ENCODE measurements at regions not wholly inside any gene's neighbourhood (a gene's known extent, or its start where the extent isn't known, plus 50 kb on each side); places are given as distances from the start of the nearest gene placed in this dataset.
"Not testable (repeated sequence)": the region's sequence is repeated elsewhere in the genome, so short reads cannot be mapped to it uniquely, and the experiment has no call there.

GRCh38 chr7:13111230-13111629 lies 423.8 kb downstream of the ARL4A start:
- no peak overlapping the region for H3K4me2 ChIP-seq (ENCODE audit: low read depth, low read length)
- H3K27me3 ChIP-seq (replicated peaks; ENCODE audit: insufficient read depth, low read length) = no peaks in the 10 kb centered on the region
- H3K36me3 ChIP-seq (replicated peaks; ENCODE audit: insufficient read depth, low read length) = no peaks in the 10 kb centered on the region
- no peaks in the 10 kb centered on the region for H3F3A ChIP-seq (ENCODE audit: insufficient read depth, low read length)
- no peaks in the 10 kb centered on the region for H3K9me3 ChIP-seq (replicated peaks; ENCODE audit: insufficient read depth, low read length)
- H3K9me2 ChIP-seq (replicated peaks; ENCODE audit: insufficient read depth, low read length) = no peaks in the 10 kb centered on the region
- H3K4me1 ChIP-seq (ENCODE audit: low read length) = no peaks in the 10 kb centered on the region
- DNase-seq = no peak
- no peaks in the 10 kb centered on the region for H4K20me1 ChIP-seq (ENCODE audit: insufficient read depth, low read length)
- H2AFZ ChIP-seq (ENCODE audit: low read length) = no peak overlapping the region
- no peak overlapping the region for H3K27ac ChIP-seq (ENCODE audit: low read length)
- no peak overlapping the region for H3K9ac ChIP-seq (ENCODE audit: low read length)
- no peak for TF ChIP-seq EZH2 (optimal IDR thresholded peaks at IDR 0.05; ENCODE audit: low read depth, low read length)
- TF ChIP-seq EZH2phosphoT487 (IDR thresholded peaks at IDR 0.05; ENCODE audit: low read length) = no peak
- no peak for TF ChIP-seq CTCF (IDR thresholded peaks at IDR 0.05; ENCODE audit: low read length)
- no peaks in the 10 kb centered on the region for H3K79me2 ChIP-seq (ENCODE audit: low read length)
- no peak overlapping the region for H3K4me3 ChIP-seq (ENCODE audit: low read length)

GRCh38 chr7:13114240-13114639 lies 426.8 kb downstream of the ARL4A start:
- not testable (repeated sequence) for H3K36me3 ChIP-seq (replicated peaks; ENCODE audit: insufficient read depth, low read length); DNase-seq; H3K4me3 ChIP-seq (ENCODE audit: low read length); H3K27me3 ChIP-seq (replicated peaks; ENCODE audit: insufficient read depth, low read length); H4K20me1 ChIP-seq (ENCODE audit: insufficient read depth, low read length); H3K9me2 ChIP-seq (replicated peaks; ENCODE audit: insufficient read depth, low read length); H3K79me2 ChIP-seq (ENCODE audit: low read length); H2AFZ ChIP-seq (ENCODE audit: low read length); H3K4me1 ChIP-seq (ENCODE audit: low read length); H3F3A ChIP-seq (ENCODE audit: insufficient read depth, low read length); H3K9ac ChIP-seq (ENCODE audit: low read length); H3K27ac ChIP-seq (ENCODE audit: low read length); H3K9me3 ChIP-seq (replicated peaks; ENCODE audit: insufficient read depth, low read length); H3K4me2 ChIP-seq (ENCODE audit: low read depth, low read length)

- H3K4me1 ChIP-seq (ENCODE audit: low read length) = no peaks in the 10 kb centered on the region
- no peaks in the 10 kb centered on the region for H3K27me3 ChIP-seq (replicated peaks; ENCODE audit: insufficient read depth, low read length)
- no peaks in the 10 kb centered on the region for H4K20me1 ChIP-seq (ENCODE audit: insufficient read depth, low read length)
- no peaks in the 10 kb centered on the region for H3K9me3 ChIP-seq (replicated peaks; ENCODE audit: insufficient read depth, low read length)
- H3K4me2 ChIP-seq (ENCODE audit: low read depth, low read length) = no peak overlapping the region
- no peaks in the 10 kb centered on the region for H3K36me3 ChIP-seq (replicated peaks; ENCODE audit: insufficient read depth, low read length)
- H3F3A ChIP-seq (ENCODE audit: insufficient read depth, low read length) = no peaks in the 10 kb centered on the region
- no peaks in the 10 kb centered on the region for H3K9me2 ChIP-seq (replicated peaks; ENCODE audit: insufficient read depth, low read length)
- H3K79me2 ChIP-seq (ENCODE audit: low read length) = no peaks in the 10 kb centered on the region
- DNase-seq = no peak
- TF ChIP-seq CTCF (IDR thresholded peaks at IDR 0.05; ENCODE audit: low read length) (no peak), EZH2 (optimal IDR thresholded peaks at IDR 0.05; ENCODE audit: low read depth, low read length) (no peak), EZH2phosphoT487 (IDR thresholded peaks at IDR 0.05; ENCODE audit: low read length) (no peak)
- no peak overlapping the region for H3K9ac ChIP-seq (ENCODE audit: low read length)
- no peak overlapping the region for H2AFZ ChIP-seq (ENCODE audit: low read length)
- no peak overlapping the region for H3K4me3 ChIP-seq (ENCODE audit: low read length)
- H3K27ac ChIP-seq (ENCODE audit: low read length) = no peak overlapping the region
These were observed 427.8 kb downstream of the ARL4A start for GRCh38 chr7:13115157-13115772.

- Histone ChIP-seq H3K27me3 (replicated peaks; ENCODE audit: insufficient read depth, low read length) (no peaks in the 10 kb centered on the region), H3K4me1 (ENCODE audit: low read length) (no peaks in the 10 kb centered on the region), H3F3A (ENCODE audit: insufficient read depth, low read length) (no peaks in the 10 kb centered on the region), H3K79me2 (ENCODE audit: low read length) (no peaks in the 10 kb centered on the region), H2AFZ (ENCODE audit: low read length) (no peak overlapping the region), H3K4me3 (ENCODE audit: low read length) (no peak overlapping the region), H4K20me1 (ENCODE audit: insufficient read depth, low read length) (no peaks in the 10 kb centered on the region), H3K9me3 (replicated peaks; ENCODE audit: insufficient read depth, low read length) (no peaks in the 10 kb centered on the region), H3K9me2 (replicated peaks; ENCODE audit: insufficient read depth, low read length) (no peaks in the 10 kb centered on the region), H3K27ac (ENCODE audit: low read length) (no peak overlapping the region), H3K4me2 (ENCODE audit: low read depth, low read length) (no peak overlapping the region), H3K36me3 (replicated peaks; ENCODE audit: insufficient read depth, low read length) (no peaks in the 10 kb centered on the region), H3K9ac (ENCODE audit: low read length) (no peak overlapping the region)
- DNase-seq = no peak
- TF ChIP-seq EZH2phosphoT487 (IDR thresholded peaks at IDR 0.05; ENCODE audit: low read length) (no peak), EZH2 (optimal IDR thresholded peaks at IDR 0.05; ENCODE audit: low read depth, low read length) (no peak), CTCF (IDR thresholded peaks at IDR 0.05; ENCODE audit: low read length) (no peak)
These were observed 428.4 kb downstream of the ARL4A start for GRCh38 chr7:13115855-13116254.
